ENCODE measurements at regions not wholly inside any gene's neighbourhood (a gene's known extent, or its start where the extent isn't known, plus 50 kb on each side); places are given as distances from the start of the nearest gene placed in this dataset.

GRCh38 chr18:22094358-22094734, 75.0 kb upstream of the GATA6 start:
- Histone ChIP-seq H3K9me3 (ENCODE audit: control insufficient read depth, insufficient read depth, low read depth, low read length) (no peaks in the 10 kb centered on the region), H3K27ac (ENCODE audit: low read depth, low read length) (peak overlapping the region; percentile 59; the same call in 1 of the 2 replicates), H3K36me3 (ENCODE audit: control insufficient read depth, insufficient read depth, low read length) (no peaks in the 10 kb centered on the region), H3K4me1 (ENCODE audit: control insufficient read depth, insufficient read depth, low read length) (no peaks in the 10 kb centered on the region; the same call in 1 of the 2 replicates), H3K27me3 (ENCODE audit: control insufficient read depth, insufficient read depth, low read length) (no peaks in the 10 kb centered on the region), H3K9ac (ENCODE audit: low read length) (peak overlapping the region; percentile 77), H3K4me3 (ENCODE audit: low read depth, low read length) (no peak overlapping the region)

GRCh38 chr18:22098563-22098989, 70.8 kb upstream of the GATA6 start:
- H3K9me3 ChIP-seq (ENCODE audit: control insufficient read depth, insufficient read depth, low read depth, low read length), result no peaks in the 10 kb centered on the region
- no peaks in the 10 kb centered on the region for H3K27me3 ChIP-seq (ENCODE audit: control insufficient read depth, insufficient read depth, low read length)
- H3K27ac ChIP-seq (ENCODE audit: low read depth, low read length), result no peak overlapping the region
- no peaks in the 10 kb centered on the region for H3K36me3 ChIP-seq (ENCODE audit: control insufficient read depth, insufficient read depth, low read length)
- peaks cover 13% of the 10 kb centered on the region for H3K4me1 ChIP-seq (ENCODE audit: control insufficient read depth, insufficient read depth, low read length)
- H3K4me3 ChIP-seq (ENCODE audit: low read depth, low read length), result no peak overlapping the region
- H3K9ac ChIP-seq (ENCODE audit: low read length), result no peak overlapping the region

GRCh38 chr18:22099925-22100324, 69.5 kb upstream of the GATA6 start:
- no peak overlapping the region for H3K27ac ChIP-seq (ENCODE audit: low read depth, low read length)

GRCh38 chr18:22101731-22102130, 67.7 kb upstream of the GATA6 start:
- Histone ChIP-seq H3K9me3 (ENCODE audit: control insufficient read depth, insufficient read depth, low read depth, low read length) (no peaks in the 10 kb centered on the region), H3K4me1 (ENCODE audit: control insufficient read depth, insufficient read depth, low read length) (peaks cover 23% of the 10 kb centered on the region), H3K4me3 (ENCODE audit: low read depth, low read length) (no peak overlapping the region), H3K27ac (ENCODE audit: low read depth, low read length) (no peak overlapping the region), H3K27me3 (ENCODE audit: control insufficient read depth, insufficient read depth, low read length) (no peaks in the 10 kb centered on the region), H3K9ac (ENCODE audit: low read length) (no peak overlapping the region), H3K36me3 (ENCODE audit: control insufficient read depth, insufficient read depth, low read length) (no peaks in the 10 kb centered on the region)

More at GRCh38 chr18:22099925-22100324, 69.5 kb upstream of the GATA6 start:
- H3K9ac ChIP-seq (ENCODE audit: low read length), result no peak overlapping the region
- no peak overlapping the region for H3K4me3 ChIP-seq (ENCODE audit: low read depth, low read length)
- no peaks in the 10 kb centered on the region for H3K27me3 ChIP-seq (ENCODE audit: control insufficient read depth, insufficient read depth, low read length)
- H3K36me3 ChIP-seq (ENCODE audit: control insufficient read depth, insufficient read depth, low read length), result no peaks in the 10 kb centered on the region
- peaks cover 18% of the 10 kb centered on the region for H3K4me1 ChIP-seq (ENCODE audit: control insufficient read depth, insufficient read depth, low read length)
- H3K9me3 ChIP-seq (ENCODE audit: control insufficient read depth, insufficient read depth, low read depth, low read length), result no peaks in the 10 kb centered on the region

- H3K36me3 ChIP-seq (ENCODE audit: control insufficient read depth, insufficient read depth, low read length), result no peaks in the 10 kb centered on the region
- H3K27ac ChIP-seq (ENCODE audit: low read depth, low read length), result no peak overlapping the region
- no peaks in the 10 kb centered on the region for H3K9me3 ChIP-seq (ENCODE audit: control insufficient read depth, insufficient read depth, low read depth, low read length)
- H3K4me1 ChIP-seq (ENCODE audit: control insufficient read depth, insufficient read depth, low read length), result peaks cover 23% of the 10 kb centered on the region
- no peak overlapping the region for H3K4me3 ChIP-seq (ENCODE audit: low read depth, low read length)
- no peaks in the 10 kb centered on the region for H3K27me3 ChIP-seq (ENCODE audit: control insufficient read depth, insufficient read depth, low read length)
- H3K9ac ChIP-seq (ENCODE audit: low read length), result peak overlapping the region; percentile 43
Measured at GRCh38 chr18:22102953-22103646, 66.3 kb upstream of the GATA6 start.

GRCh38 chr18:22103647-22104031, 65.8 kb upstream of the GATA6 start:
- H3K4me3 ChIP-seq (ENCODE audit: low read depth, low read length), result no peak overlapping the region
- peaks cover 23% of the 10 kb centered on the region for H3K4me1 ChIP-seq (ENCODE audit: control insufficient read depth, insufficient read depth, low read length)
- H3K27me3 ChIP-seq (ENCODE audit: control insufficient read depth, insufficient read depth, low read length), result no peaks in the 10 kb centered on the region
- no peak overlapping the region for H3K27ac ChIP-seq (ENCODE audit: low read depth, low read length)
- H3K9ac ChIP-seq (ENCODE audit: low read length), result no peak overlapping the region
- no peaks in the 10 kb centered on the region for H3K9me3 ChIP-seq (ENCODE audit: control insufficient read depth, insufficient read depth, low read depth, low read length)
- H3K36me3 ChIP-seq (ENCODE audit: control insufficient read depth, insufficient read depth, low read length), result no peaks in the 10 kb centered on the region

GRCh38 chr18:22106536-22107292, 62.7 kb upstream of the GATA6 start:
- H3K27me3 ChIP-seq (ENCODE audit: control insufficient read depth, insufficient read depth, low read length), result no peaks in the 10 kb centered on the region
- peaks cover 34% of the 10 kb centered on the region for H3K4me1 ChIP-seq (ENCODE audit: control insufficient read depth, insufficient read depth, low read length)
- H3K9me3 ChIP-seq (ENCODE audit: control insufficient read depth, insufficient read depth, low read depth, low read length), result no peaks in the 10 kb centered on the region

GRCh38 chr18:22108674-22109073, 60.7 kb upstream of the GATA6 start:
- peaks cover 20% of the 10 kb centered on the region for H3K4me1 ChIP-seq (ENCODE audit: control insufficient read depth, insufficient read depth, low read length)
- H3K27me3 ChIP-seq (ENCODE audit: control insufficient read depth, insufficient read depth, low read length), result no peaks in the 10 kb centered on the region
- H3K4me3 ChIP-seq (ENCODE audit: low read depth, low read length), result no peak overlapping the region

More at GRCh38 chr18:22106536-22107292, 62.7 kb upstream of the GATA6 start:
- Histone ChIP-seq H3K9ac (ENCODE audit: low read length) (no peak overlapping the region), H3K27ac (ENCODE audit: low read depth, low read length) (no peak overlapping the region), H3K36me3 (ENCODE audit: control insufficient read depth, insufficient read depth, low read length) (no peaks in the 10 kb centered on the region), H3K4me3 (ENCODE audit: low read depth, low read length) (no peak overlapping the region)

GRCh38 chr18:22109535-22109934, 59.9 kb upstream of the GATA6 start:
- Histone ChIP-seq H3K4me3 (ENCODE audit: low read depth, low read length) (no peak overlapping the region), H3K36me3 (ENCODE audit: control insufficient read depth, insufficient read depth, low read length) (no peaks in the 10 kb centered on the region), H3K27me3 (ENCODE audit: control insufficient read depth, insufficient read depth, low read length) (no peaks in the 10 kb centered on the region), H3K4me1 (ENCODE audit: control insufficient read depth, insufficient read depth, low read length) (peaks cover 15% of the 10 kb centered on the region), H3K9me3 (ENCODE audit: control insufficient read depth, insufficient read depth, low read depth, low read length) (no peaks in the 10 kb centered on the region), H3K9ac (ENCODE audit: low read length) (no peak overlapping the region), H3K27ac (ENCODE audit: low read depth, low read length) (no peak overlapping the region)

More at GRCh38 chr18:22108674-22109073, 60.7 kb upstream of the GATA6 start:
- Histone ChIP-seq H3K9me3 (ENCODE audit: control insufficient read depth, insufficient read depth, low read depth, low read length) (no peaks in the 10 kb centered on the region), H3K9ac (ENCODE audit: low read length) (no peak overlapping the region), H3K36me3 (ENCODE audit: control insufficient read depth, insufficient read depth, low read length) (no peaks in the 10 kb centered on the region), H3K27ac (ENCODE audit: low read depth, low read length) (no peak overlapping the region)

GRCh38 chr18:22110461-22110924, 58.9 kb upstream of the GATA6 start:
- Histone ChIP-seq H3K27ac (ENCODE audit: low read depth, low read length) (no peak overlapping the region), H3K4me1 (ENCODE audit: control insufficient read depth, insufficient read depth, low read length) (peaks cover 18% of the 10 kb centered on the region), H3K9ac (ENCODE audit: low read length) (peak overlapping the region; percentile 1), H3K9me3 (ENCODE audit: control insufficient read depth, insufficient read depth, low read depth, low read length) (no peaks in the 10 kb centered on the region), H3K4me3 (ENCODE audit: low read depth, low read length) (no peak overlapping the region), H3K27me3 (ENCODE audit: control insufficient read depth, insufficient read depth, low read length) (no peaks in the 10 kb centered on the region), H3K36me3 (ENCODE audit: control insufficient read depth, insufficient read depth, low read length) (no peaks in the 10 kb centered on the region)

GRCh38 chr18:22112215-22112614, 57.2 kb upstream of the GATA6 start:
- Histone ChIP-seq H3K9ac (ENCODE audit: low read length) (no peak overlapping the region), H3K4me3 (ENCODE audit: low read depth, low read length) (no peak overlapping the region), H3K27me3 (ENCODE audit: control insufficient read depth, insufficient read depth, low read length) (no peaks in the 10 kb centered on the region), H3K9me3 (ENCODE audit: control insufficient read depth, insufficient read depth, low read depth, low read length) (no peaks in the 10 kb centered on the region), H3K27ac (ENCODE audit: low read depth, low read length) (no peak overlapping the region), H3K4me1 (ENCODE audit: control insufficient read depth, insufficient read depth, low read length) (peaks cover 17% of the 10 kb centered on the region), H3K36me3 (ENCODE audit: control insufficient read depth, insufficient read depth, low read length) (no peaks in the 10 kb centered on the region)

Measured in HUES6 (cell line).